Neural progenitor cell (in vitro differentiated cells): ENCODE measurements at regions not wholly inside any gene's neighbourhood (a gene's known extent, or its start where the extent isn't known, plus 50 kb on each side); places are given as distances from the start of the nearest gene placed in this dataset.
A peak's percentile ranks its signal among the peaks of the same experiment; 100 is the strongest.

Experiments used
- DNase-seq: peaks from one replicate; pipeline ENCODE4 v3.0.0-alpha.2; 2016; ENCODE audit warnings: low spot score
- H2AFZ ChIP-seq: fragments of 200-600 bp; sonication (generic); replicated peaks from 2 replicates; pipeline ENCODE4 v1.6.1; 2016; ENCODE audit warnings: antibody characterized with exemption
- H3F3A ChIP-seq: fragments of 200-600 bp; sonication (generic); 2 replicates; pipeline ENCODE4 v1.6.1; 2016; ENCODE audit warnings: antibody characterized with exemption, low read depth
- H3K27ac ChIP-seq: fragments of 200-600 bp; sonication (generic); 2 replicates; pipeline ENCODE4 v1.5.1; 2016; ENCODE audit warnings: mild to moderate bottlenecking
- H3K27me3 ChIP-seq: fragments of 200-600 bp; sonication (generic); 2 replicates; pipeline ENCODE4 v1.6.1; 2016; ENCODE audit warnings: mild to moderate bottlenecking, moderate library complexity
- H3K36me3 ChIP-seq: fragments of 200-600 bp; sonication (generic); 2 replicates; pipeline ENCODE4 v1.5.1; 2016
- H3K4me1 ChIP-seq: fragments of 200-600 bp; sonication (generic); 2 replicates; pipeline ENCODE4 v1.6.1; 2016; ENCODE audit warnings: mixed run types
- H3K4me2 ChIP-seq: fragments of 200-600 bp; sonication (generic); 2 replicates; pipeline ENCODE4 v1.6.1; 2016
- H3K4me3 ChIP-seq: fragments of 200-600 bp; sonication (generic); 2 replicates; pipeline ENCODE4 v1.5.1; 2016
- H3K79me2 ChIP-seq: fragments of 200-600 bp; sonication (generic); 2 replicates; pipeline ENCODE4 v1.6.1; 2016; ENCODE audit warnings: low read depth
- H3K9ac ChIP-seq: fragments of 200-600 bp; sonication (generic); 2 replicates; pipeline ENCODE4 v1.6.1; 2016
- H3K9me3 ChIP-seq: fragments of 200-600 bp; sonication (generic); 2 replicates; pipeline ENCODE4 v1.5.1; 2016; ENCODE audit warnings: low read depth
- H4K20me1 ChIP-seq: fragments of 200-600 bp; sonication (generic); 2 replicates; pipeline ENCODE4 v1.6.1; 2016; ENCODE audit warnings: low read depth
- H3K27ac Mint-ChIP-seq: 3 replicates; pipeline ENCODE4 v1.8.0; 2021; ENCODE audit warnings: mixed read lengths
- H3K27me3 Mint-ChIP-seq: 2 replicates; pipeline ENCODE4 v1.8.0; 2022; ENCODE audit warnings: low read depth, mild to moderate bottlenecking, inconsistent platforms, moderate library complexity, mixed read lengths; ENCODE audit not compliant: insufficient read depth
- H3K36me3 Mint-ChIP-seq: 3 replicates; pipeline ENCODE4 v1.8.0; 2021; ENCODE audit warnings: mixed read lengths
- H3K4me1 Mint-ChIP-seq: 3 replicates; pipeline ENCODE4 v1.8.0; 2021; ENCODE audit warnings: mixed read lengths
- H3K4me3 Mint-ChIP-seq: 3 replicates; pipeline ENCODE4 v1.8.0; 2021; ENCODE audit warnings: mild to moderate bottlenecking, moderate library complexity, mixed read lengths
- H3K9me3 Mint-ChIP-seq: 3 replicates; pipeline ENCODE4 v1.8.0; 2020; ENCODE audit warnings: mixed read lengths
- EZH2 ChIP-seq: fragments of 200-600 bp; sonication (generic); IDR thresholded peaks from 2 replicates; pipeline ENCODE4 v1.6.1; 2017; ENCODE audit warnings: antibody characterized with exemption, mild to moderate bottlenecking, moderate library complexity
- EZH2phosphoT487 ChIP-seq: fragments of 200-600 bp; sonication (generic); IDR thresholded peaks from 2 replicates; pipeline ENCODE4 v1.6.1; 2017; ENCODE audit warnings: antibody characterized with exemption
- TF ChIP-seq, protein P1 (sequence below): fragments of 200-600 bp; sonication (generic); IDR thresholded peaks from 2 replicates; pipeline ENCODE4 v1.5.1; 2017; ENCODE audit warnings: antibody characterized with exemption, mild to moderate bottlenecking

DNA sequence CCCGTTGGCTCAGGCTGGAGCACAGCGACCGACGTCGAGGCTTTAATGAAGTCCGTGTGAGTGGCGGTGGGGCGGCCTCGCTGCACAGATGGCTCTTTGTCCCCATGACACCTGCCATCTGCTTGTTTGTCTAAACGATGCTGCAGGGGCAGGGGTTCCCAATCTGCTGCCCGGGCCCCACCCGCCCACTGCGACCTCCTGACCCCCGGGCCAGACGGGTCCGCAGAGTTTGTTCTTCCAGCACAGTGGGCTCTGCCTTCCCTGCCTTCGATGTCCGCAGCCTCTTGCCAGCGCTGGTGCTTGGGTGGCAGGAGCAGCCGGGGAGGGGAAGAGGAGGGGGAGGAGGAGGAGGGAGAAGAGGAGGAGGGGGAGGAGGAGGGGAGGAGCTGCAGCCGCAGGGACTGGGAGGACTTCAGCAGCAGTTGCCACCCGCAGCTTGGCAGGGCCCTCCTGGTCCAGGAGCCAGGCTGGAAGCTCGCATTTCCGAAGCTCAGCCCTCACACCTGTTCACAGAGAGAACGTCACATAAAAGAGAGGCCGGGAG lies 210.0 kb downstream of the DLL1 start:
- H3K9me3 Mint-ChIP-seq: peaks cover 15% of the 10 kb centered on the region
- peak overlapping the region; percentile 35 for H3K4me3 Mint-ChIP-seq
- H3K4me1 Mint-ChIP-seq: peaks cover 38% of the 10 kb centered on the region
- H3F3A ChIP-seq: peaks cover 11% of the 10 kb centered on the region
- no peak for TF ChIP-seq EZH2phosphoT487
- no peak for TF ChIP-seq EZH2
- TF ChIP-seq, protein P1, sequence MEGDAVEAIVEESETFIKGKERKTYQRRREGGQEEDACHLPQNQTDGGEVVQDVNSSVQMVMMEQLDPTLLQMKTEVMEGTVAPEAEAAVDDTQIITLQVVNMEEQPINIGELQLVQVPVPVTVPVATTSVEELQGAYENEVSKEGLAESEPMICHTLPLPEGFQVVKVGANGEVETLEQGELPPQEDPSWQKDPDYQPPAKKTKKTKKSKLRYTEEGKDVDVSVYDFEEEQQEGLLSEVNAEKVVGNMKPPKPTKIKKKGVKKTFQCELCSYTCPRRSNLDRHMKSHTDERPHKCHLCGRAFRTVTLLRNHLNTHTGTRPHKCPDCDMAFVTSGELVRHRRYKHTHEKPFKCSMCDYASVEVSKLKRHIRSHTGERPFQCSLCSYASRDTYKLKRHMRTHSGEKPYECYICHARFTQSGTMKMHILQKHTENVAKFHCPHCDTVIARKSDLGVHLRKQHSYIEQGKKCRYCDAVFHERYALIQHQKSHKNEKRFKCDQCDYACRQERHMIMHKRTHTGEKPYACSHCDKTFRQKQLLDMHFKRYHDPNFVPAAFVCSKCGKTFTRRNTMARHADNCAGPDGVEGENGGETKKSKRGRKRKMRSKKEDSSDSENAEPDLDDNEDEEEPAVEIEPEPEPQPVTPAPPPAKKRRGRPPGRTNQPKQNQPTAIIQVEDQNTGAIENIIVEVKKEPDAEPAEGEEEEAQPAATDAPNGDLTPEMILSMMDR: no peak
- no peak overlapping the region for H3K9ac ChIP-seq
- H3K27me3 ChIP-seq: no peaks in the 10 kb centered on the region
- no peaks in the 10 kb centered on the region for H4K20me1 ChIP-seq
- peaks cover 27% of the 10 kb centered on the region for H3K27me3 Mint-ChIP-seq
- H2AFZ ChIP-seq: no peak overlapping the region
- DNase-seq: peak; percentile 84
- H3K9me3 ChIP-seq: no peaks in the 10 kb centered on the region
- H3K36me3 ChIP-seq: no peaks in the 10 kb centered on the region
- H3K79me2 ChIP-seq: no peaks in the 10 kb centered on the region
- no peak overlapping the region for H3K4me2 ChIP-seq
- peak overlapping the region; percentile 66 for H3K27ac Mint-ChIP-seq
- H3K4me3 ChIP-seq: no peak overlapping the region
- H3K36me3 Mint-ChIP-seq: peaks cover 3% of the 10 kb centered on the region
- peaks cover 24% of the 10 kb centered on the region for H3K4me1 ChIP-seq
- H3K27ac ChIP-seq: peak overlapping the region; percentile 74

DNA sequence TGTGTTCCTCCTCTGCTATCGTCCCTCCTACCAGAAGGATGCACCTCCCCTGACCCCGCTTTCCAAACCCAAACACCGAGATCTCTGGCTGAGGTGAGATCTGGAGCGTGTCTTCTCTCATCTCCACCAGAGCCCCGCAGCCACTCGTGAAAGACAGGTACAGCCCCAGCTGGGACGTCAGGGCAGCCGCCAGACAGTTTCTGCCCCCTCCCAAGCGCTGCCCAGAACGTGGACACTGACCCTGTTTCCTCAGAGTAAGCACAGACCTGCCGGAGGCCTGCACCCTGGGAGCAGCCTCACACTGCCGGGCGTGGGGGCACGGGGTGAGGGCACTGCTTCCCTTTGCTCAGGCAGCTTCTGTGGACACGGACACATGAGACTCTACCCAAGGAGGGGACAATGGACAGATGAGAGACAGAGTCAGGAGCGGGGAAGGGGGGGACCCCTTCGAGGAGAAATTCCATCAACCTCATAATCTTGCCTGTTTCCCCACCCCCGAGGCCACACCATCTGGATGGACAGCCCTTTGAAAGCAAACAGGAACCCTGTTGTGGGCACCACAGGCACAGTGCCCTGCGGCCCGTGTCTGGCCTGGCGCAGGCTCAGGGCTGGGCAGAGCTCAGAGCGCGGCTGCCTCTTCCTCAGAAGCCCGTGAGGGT lies 210.6 kb downstream of the DLL1 start:
- peak overlapping the region; percentile 74 for H3K27ac ChIP-seq
- H3K27me3 ChIP-seq: no peaks in the 10 kb centered on the region
- peaks cover 3% of the 10 kb centered on the region for H3K36me3 Mint-ChIP-seq
- no peak overlapping the region for H3K4me2 ChIP-seq
- H4K20me1 ChIP-seq: no peaks in the 10 kb centered on the region
- peaks cover 24% of the 10 kb centered on the region for H3K4me1 ChIP-seq
- peaks cover 41% of the 10 kb centered on the region for H3K4me1 Mint-ChIP-seq
- no peaks in the 10 kb centered on the region for H3K36me3 ChIP-seq
- H3K27me3 Mint-ChIP-seq: peaks cover 29% of the 10 kb centered on the region
- peaks cover 15% of the 10 kb centered on the region for H3K9me3 Mint-ChIP-seq
- TF ChIP-seq, protein P1: no peak
- no peak for TF ChIP-seq EZH2
- no peak for TF ChIP-seq EZH2phosphoT487
- no peak overlapping the region for H3K9ac ChIP-seq
- peaks cover 11% of the 10 kb centered on the region for H3F3A ChIP-seq
- H3K4me3 ChIP-seq: no peak overlapping the region
- H3K79me2 ChIP-seq: no peaks in the 10 kb centered on the region
- H2AFZ ChIP-seq: no peak overlapping the region
- H3K4me3 Mint-ChIP-seq: peak overlapping the region; percentile 48
- peak overlapping the region; percentile 93 for H3K27ac Mint-ChIP-seq
- DNase-seq: no peak
- no peaks in the 10 kb centered on the region for H3K9me3 ChIP-seq

DNA sequence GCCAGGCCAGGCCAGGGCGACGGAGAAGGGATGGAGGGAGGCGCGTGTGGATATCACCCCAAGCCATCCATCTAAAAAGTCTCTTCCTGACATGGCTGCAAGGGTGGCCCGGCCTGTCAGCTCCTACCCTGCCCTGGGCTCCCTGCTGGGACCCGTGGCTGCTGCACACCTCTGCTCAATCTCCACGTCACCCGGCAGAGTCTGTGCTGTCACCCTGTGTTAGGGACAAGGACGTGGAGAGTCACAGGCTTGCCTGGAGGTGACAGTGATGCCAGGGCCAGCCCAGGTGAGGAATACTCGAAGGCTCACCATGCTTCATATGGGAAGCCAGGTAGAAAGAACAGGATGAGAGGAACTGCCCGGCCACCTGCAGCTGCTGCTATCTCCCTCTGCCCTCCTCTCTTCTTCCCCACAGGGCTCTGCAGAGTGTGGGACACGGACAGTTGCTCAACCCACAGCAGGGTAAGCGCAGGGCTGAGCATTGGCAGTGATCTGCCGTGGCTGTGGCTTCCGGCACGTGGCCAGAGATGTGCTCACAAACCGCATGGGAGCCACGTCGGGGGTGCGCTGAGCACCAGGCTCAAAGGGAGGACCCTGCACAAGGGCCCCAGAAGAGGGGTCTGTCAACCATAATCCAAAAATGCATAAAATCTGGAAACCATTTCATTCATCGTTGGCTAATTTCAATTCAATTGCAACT lies 214.3 kb downstream of the DLL1 start:
- Histone ChIP-seq H3F3A (peaks cover 9% of the 10 kb centered on the region), H3K27me3 (no peaks in the 10 kb centered on the region), H3K27ac (no peak overlapping the region), H3K4me2 (no peak overlapping the region), H3K36me3 (no peaks in the 10 kb centered on the region), H3K9me3 (peaks cover 3% of the 10 kb centered on the region), H2AFZ (no peak overlapping the region), H3K4me3 (no peak overlapping the region), H4K20me1 (no peaks in the 10 kb centered on the region), H3K9ac (no peak overlapping the region), H3K4me1 (peaks cover 14% of the 10 kb centered on the region), H3K79me2 (no peaks in the 10 kb centered on the region)
- TF ChIP-seq EZH2phosphoT487 (no peak), EZH2 (no peak)
- TF ChIP-seq, protein P1: no peak
- Mint-ChIP-seq H3K27me3 (peaks cover 22% of the 10 kb centered on the region), H3K4me1 (peaks cover 23% of the 10 kb centered on the region), H3K4me3 (no peak overlapping the region), H3K27ac (no peak overlapping the region), H3K9me3 (peaks cover 18% of the 10 kb centered on the region), H3K36me3 (peaks cover 3% of the 10 kb centered on the region)
- no peak for DNase-seq
